ENCODE measurements at regions not wholly inside any gene's neighbourhood (a gene's known extent, or its start where the extent isn't known, plus 50 kb on each side); places are given as distances from the start of the nearest gene placed in this dataset.

DNA sequence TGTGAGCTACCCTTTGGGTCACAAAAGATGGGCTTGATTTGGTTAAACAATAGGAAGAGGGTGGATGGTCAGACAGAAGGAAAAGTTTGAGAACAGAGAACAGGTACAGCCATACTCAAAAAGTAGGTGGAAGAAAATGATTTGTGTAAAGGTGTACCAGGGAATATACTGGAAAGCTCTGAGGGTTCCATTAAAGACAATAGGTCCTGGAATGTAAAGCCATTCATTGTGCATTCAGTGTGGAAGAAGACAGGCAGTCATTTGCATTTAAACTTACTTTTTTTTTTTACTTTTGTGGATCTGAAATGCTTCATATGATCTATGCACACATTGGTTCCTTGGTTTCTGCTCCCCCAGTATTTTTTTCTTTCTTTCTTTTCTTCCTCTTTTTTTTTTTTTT lies 581.4 kb upstream of the PIK3C3 start:
- no peak for FAIRE-seq
- DNase-seq (ENCODE audit: low spot score): no peak

DNA sequence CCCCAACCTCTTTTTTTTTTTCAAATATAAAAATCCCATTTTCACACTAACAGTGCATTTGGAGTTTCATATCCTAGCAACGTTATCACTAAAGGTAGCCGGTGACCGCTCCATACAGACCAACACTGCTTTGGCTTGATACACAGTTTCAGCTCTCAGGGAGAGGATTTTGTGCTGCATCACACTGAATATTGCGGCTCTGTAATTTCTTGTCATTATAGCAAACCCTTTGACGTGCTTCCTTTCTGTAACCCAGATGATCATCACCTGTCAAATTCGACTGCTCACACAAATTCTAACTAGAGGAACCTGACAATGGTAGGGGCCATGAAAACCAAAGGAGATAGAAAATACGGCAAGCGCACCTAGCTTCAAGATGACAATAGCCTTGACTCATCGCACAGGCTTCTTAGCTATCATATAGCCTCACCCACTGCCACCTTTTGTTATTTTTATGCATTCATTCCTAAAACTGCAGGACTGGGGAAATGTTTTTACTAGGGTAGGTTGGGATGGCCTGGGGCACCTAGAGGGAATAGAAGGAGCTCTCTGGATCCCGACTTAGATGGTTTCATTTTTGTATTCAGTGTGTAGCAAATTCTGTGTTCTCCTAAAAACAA lies 582.9 kb upstream of the PIK3C3 start:
- FAIRE-seq (no peak), DNase-seq (ENCODE audit: low spot score) (peak; percentile 6)

DNA sequence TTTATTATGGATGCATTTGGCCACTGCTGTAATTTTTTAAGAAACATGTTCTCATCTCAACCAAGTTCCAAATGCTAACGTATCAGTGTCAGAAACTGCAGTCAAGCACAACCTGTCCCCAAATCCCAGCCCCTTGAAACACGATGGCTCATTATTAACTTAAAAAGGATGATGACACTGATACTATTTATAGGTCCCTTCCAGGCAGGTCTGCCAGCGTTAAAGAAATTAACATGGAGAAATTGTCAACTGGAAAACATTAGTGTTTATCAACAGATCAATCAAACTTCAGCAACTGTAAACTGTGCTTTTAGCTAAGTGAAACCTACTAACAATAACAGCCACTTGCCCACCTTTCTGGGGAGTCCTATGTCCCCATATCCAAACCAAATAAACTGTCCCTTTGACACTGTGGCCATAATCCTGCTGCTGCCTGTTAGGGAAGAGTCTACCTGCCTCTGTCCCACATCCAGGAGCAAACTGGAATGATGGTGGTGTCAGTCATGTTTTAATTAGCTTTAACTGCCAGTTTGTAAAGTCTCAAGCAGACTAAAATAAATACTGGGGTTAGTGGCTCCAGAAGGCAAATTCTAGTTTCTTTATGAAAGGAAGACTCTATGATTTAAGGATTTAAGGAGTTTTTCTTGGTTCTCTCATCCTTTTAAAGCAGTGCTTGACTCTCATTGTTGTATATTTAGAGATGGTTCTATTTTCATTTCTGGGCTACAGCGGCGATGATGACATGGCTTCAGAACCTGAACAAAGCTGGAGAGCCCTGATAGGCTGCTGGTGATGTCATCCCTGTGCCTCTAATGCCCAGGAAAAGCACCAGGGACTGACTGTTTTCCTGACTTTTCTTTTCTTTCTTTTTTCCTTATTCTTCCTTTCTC lies 583.6 kb upstream of the PIK3C3 start:
- FAIRE-seq (no peak), DNase-seq (ENCODE audit: low spot score) (peak; percentile 44)

DNA sequence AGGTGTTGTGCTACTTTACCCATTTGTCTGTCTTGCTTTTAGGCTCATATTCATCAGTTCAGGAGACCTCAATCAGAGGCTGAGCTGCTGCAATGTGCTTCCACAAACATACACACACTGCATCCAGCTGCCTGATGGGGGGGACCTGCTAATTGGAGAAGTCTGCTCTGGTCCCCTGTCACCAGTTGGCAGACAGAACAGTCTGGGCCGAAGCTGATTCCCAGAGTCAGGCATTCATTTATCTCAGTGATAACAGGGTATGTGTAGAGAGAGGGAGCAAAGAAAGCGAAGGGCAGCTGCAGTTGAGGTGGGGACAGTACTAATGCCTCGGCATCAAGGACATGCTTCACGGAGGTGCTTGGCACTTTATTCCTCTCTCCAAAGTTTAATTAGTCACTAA lies 584.3 kb upstream of the PIK3C3 start:
- no peak for FAIRE-seq
- DNase-seq (ENCODE audit: low spot score): no peak

DNA sequence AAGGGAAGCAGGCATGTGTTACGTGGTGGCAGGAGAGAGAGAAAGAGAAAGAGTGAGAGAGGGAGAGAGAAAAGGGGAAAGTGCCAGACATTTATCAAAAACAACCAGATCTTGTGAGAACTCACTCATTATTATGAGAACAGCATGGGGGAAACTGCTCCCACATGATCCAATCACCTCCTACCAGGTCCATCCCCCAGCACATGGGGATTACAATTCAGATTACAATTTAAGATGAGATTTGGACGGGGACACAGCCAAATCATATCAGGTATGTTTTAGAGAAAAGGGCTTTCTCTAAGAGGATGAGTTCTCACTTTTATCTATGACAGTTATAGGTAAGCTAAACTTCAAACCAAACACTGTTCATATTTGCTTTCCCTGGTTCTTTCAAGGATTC lies 597.3 kb upstream of the PIK3C3 start:
- DNase-seq (ENCODE audit: low spot score): no peak
- no peak for FAIRE-seq

DNA sequence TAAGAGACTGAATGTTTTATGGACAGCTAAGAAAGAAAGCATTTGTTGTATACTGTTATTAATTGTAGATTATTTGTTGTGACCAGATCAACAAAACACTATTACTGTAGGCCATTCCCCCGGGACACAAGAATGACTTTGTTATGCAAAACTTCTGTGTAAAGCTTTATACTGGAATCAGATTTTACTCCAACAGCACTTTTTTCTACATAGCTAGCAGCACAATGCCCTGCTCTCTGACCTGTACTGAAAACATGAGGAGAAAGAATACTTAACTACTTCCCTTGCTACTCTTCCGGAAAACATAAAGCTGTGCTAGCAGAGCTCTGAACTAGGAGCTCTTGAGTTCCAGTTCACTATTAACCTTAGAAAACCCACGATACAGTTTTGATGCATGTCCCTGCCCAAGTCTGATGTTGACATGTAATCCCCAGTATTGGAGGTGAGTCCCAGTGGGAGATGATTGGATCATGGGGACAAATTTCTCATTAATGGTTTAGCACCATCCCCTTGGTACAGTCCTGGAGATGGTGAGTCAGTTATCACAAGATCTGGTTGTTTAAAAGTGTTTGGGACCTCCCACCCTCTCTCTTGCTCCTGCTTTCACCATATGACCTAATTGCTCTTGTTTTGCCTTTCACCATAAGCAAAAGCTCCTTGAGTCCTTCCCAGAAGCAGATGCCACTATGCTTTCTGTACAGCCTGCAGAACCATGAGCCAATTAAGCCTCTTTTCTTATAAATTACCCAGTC lies 601.1 kb upstream of the PIK3C3 start:
- DNase-seq (ENCODE audit: low spot score) (no peak), FAIRE-seq (no peak)

DNA sequence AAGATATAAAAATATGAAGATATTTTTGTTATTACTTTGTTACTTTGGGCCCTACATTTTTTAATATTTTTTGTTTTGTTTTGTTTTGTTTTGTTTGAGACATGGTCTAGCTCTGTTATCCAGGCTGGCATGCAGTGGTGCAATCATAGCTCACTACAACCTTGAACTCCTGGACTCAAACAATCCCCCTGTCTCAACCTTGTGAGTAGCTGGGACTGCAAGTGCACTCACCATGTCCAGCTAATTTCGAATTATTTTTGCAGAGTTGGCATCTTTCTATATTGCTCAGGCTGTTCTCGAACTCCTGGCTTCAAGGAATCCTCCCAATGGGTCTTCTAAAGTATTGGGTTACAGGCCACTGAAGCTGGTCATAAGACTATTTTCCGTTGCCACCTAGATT lies 603.6 kb upstream of the PIK3C3 start:
- no peak for FAIRE-seq
- no peak for DNase-seq (ENCODE audit: low spot score)

DNA sequence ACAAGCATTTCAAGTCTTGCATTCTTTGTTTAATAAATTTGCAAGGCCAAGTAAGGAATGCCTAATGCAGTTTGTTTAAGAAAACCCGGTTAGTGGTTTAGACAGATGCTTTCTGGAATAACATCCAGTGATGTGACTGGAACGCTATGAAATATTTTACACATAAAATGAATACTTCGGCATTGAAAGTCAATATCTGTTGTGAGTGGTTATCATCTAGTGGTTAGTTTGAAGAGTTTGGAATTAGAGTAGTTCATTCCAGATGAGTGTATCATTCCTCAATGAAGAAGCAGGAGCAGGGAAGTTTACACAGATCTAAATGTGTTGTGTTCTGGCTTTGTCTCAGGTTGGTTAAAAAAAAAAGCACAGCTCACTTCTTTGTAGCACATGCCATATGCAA lies 608.0 kb upstream of the PIK3C3 start:
- no peak for FAIRE-seq
- DNase-seq (ENCODE audit: low spot score): peak; percentile 20

DNA sequence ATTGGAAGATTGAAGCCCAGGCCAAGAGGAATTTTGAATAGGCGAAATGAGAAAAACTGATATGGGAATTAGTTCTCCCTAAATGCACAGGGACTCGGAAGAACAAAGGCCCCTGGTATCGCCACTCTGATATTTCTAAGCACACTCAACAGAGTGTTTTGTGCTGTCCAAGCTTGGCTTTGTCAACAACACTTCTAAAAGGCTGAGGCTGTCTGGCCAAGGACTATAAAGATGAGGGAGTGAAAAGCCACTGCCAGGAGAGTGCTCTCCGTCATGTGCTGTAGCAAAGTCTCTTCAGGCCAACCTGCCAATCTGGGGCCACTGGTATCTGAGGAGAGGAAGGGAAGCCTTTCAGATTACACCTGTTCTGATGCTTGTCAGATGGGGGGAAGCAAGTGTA lies 611.2 kb upstream of the PIK3C3 start:
- FAIRE-seq: no peak
- DNase-seq (ENCODE audit: low spot score): no peak

DNA sequence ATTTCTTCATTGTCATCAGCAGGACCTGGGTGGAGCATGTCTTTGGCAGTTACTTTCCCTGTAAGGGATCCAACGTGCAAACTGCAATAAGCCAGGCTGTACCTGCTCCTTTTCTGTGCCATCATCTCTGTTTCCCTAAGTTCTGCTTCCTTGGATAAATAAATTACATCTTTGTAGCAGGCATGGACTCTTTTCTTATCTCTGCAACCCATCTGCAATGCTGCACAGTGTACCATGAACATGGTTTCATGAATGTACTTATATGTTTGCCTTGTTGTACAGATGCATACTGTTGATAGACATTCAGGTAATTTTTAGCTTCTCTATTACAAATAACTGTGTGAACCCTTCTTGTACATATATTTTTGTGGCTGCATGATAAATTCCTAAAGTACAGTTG lies 616.7 kb upstream of the PIK3C3 start:
- FAIRE-seq: no peak

DNA sequence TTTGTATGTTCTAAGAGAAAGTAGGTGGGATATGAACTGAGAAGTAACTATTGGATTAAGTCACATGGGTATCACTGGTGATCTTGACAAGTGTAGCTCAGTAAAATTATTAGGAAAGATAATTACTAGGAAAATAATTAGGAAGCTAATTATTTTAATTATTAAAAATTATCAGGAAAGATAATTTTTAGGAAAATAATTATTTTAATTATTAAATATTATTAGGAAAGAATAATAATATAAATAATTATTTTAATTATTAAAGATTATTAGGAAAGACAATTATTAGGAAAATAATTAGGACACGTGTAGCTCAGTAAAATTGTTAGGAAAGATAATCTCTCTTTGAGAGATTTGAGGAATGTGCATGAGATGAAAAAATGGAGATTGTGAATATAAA lies 623.4 kb upstream of the PIK3C3 start:
- DNase-seq (ENCODE audit: low spot score) (no peak), FAIRE-seq (no peak)

More for the DNA sequence above, 616.7 kb upstream of the PIK3C3 start:
- no peak for DNase-seq (ENCODE audit: low spot score)

DNA sequence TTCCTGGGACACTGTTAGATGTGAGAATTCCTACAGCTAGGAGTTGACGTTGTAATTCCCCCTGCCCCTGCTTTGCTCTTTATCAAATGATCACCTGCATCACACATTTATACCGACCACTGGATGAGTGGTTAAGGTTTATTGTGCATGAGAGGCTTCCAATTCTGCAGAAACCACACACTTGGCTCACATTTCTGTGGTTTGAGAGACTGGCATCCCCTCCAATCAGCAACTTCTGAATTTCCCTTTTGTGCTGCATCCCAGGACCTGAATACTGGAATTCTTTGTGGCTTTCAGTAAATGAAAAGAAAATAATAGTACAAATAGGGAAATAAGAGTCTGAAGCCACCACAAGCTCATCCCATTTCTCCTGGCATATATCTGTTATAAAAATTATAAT lies 628.7 kb upstream of the PIK3C3 start:
- no peak for FAIRE-seq
- peak; percentile 60 for DNase-seq (ENCODE audit: low spot score)

DNA sequence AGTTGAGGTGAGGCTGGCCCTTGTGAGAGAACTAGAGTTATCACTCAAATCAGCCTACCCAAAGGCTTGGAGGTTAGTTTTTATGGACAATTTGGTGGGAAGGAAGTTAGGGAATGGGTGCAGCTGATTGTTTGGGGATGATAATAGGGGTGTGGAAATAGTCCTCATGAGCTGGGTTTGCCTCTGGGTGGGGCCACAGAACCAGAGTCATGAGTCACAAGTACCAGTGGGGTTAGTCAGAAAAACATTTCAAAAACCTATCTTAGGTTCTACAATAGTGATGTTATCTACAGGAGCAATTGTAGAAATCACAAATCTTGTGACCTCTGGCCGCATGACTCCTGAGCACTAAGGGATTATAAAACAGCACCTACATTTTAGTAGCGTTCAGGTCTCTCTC lies 630.1 kb upstream of the PIK3C3 start:
- FAIRE-seq: no peak
- peak; percentile 14 for DNase-seq (ENCODE audit: low spot score)

DNA sequence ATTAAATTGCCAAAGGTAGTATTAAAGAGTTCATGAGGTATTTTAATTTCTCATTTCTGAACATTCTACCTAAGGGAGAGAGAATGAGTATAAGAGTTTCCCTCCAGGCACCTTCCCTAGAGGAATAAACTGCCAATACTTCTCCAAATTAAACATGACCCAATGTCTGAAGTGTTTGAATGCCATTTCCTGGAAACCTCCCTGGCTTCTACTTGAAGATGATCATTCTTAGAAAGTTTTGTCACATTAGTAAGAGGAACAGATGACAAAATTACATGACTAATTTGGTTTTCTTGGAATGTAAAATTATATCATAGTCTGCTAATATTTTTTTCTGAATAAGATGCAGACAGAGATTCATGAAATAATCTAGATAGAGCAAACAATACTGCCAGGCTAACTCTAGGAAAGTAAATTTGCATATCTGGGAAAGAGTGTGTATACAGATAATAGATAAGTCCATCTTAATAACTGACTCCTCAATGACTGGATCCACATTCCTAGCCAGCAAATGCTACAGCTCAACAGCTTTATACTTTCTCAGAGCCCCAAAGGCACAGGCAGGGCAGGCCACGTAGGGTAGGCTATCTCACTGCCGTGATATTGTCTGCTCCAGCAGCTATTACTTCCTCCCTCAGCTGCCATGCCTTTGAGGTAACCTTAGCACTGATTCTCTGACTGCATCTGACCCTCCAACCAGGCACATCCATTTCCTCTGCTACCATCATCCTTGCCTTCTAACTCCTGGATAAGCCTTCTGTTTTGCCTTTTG lies 630.8 kb upstream of the PIK3C3 start:
- FAIRE-seq (no peak), DNase-seq (ENCODE audit: low spot score) (no peak)

DNA sequence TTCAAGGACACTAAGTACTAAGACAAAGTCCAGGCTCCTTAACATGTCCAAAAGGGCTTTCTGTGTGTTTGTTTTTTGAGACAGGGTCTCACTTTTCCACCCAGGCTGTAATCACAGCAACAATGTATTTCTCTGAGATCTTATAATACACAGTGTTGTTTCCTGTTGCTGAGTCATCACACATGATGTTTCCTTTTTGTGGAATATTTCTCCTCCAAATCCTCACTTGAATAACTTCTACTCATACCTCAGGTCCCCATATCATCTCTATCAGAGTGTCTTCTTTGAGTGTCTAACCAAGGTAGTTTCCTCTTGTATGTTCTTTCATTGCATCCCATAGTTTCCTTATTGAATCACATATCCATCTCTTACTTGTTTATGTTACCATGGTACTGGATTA lies 632.0 kb upstream of the PIK3C3 start:
- DNase-seq (ENCODE audit: low spot score): no peak
- FAIRE-seq: no peak

DNA sequence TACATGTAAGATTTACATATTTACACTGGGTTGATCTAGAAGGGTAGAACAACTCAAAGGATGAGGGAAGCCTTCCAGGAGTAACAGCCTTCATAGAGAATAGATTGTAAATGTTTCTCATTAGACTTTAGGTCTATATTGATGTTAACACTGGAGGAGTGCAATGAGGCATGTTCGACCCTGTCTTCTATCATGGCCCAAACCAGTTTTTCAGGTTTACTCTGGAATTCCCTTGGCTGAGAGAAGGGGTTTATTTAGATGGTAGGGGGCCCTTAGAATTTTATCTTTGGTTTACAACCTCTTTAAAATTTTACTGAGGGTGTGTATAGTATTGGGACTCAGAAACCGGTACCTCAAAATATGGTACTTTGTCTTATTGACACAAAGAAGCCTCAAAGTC lies 634.9 kb upstream of the PIK3C3 start:
- no peak for FAIRE-seq
- no peak for DNase-seq (ENCODE audit: low spot score)

DNA sequence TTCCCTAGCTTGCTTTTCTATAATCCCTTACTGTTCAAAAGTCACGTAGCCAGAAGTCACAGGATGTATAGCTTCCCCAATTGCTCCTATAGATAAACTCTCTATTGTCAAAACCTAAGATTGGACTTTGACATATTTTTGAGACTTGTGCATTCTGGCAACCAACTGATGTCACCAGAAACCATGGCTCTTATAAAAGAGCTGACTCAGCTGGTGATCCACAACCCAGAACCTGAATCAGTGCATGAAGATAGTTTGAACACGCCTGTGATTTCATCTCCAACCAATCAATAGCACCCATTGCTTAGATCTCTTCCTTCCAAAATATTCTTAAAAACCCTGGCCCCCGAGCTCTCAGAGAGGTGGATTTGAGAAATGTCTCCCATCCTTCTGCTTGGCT lies 639.9 kb upstream of the PIK3C3 start:
- no peak for DNase-seq (ENCODE audit: low spot score)
- no peak for FAIRE-seq

DNA sequence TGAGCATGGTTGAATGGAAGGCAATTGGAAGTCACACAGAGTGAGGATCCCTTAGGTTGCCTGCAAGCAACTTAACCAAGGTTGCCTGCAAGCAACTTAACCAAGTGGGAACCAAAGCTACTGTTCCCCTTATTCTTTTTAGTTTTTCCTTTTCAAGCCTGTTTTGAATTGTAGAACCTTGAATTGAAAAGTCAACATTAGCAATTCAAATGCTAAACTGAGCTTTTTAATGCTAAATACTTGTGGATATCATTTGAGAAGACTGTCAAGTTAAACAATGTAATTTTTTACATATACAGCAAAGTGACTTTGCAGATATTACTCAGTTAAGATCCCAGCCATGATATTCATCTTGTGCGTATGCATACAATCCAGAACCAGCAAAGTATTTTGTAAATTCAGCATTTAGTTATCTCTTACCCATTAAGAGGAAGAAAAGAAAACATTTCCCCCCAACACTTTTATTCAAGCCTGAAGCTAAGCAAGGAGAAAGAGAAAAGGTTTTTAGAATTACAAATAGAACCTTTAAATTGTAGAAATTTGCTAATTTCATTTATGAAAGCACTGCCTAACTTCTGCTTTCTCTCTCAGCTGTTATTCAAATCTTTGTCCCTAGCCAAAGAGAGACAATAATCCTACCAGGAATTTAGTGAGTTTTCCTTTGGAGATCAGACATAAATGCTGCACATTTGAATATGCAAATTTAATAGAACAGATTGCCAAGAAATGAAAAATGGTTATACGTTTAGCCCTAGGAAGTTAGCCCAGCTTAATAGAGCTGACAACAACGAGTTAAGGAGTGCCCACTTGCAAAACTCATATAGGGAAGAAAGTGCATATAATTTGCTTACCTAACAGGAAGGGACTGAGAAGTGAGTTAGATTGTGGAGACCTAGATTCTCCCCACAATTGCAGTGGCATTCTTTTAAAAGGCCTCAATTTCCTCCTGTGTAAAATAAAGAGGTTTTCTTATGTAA lies 643.2 kb upstream of the PIK3C3 start:
- no peak for DNase-seq (ENCODE audit: low spot score)
- FAIRE-seq: no peak

DNA sequence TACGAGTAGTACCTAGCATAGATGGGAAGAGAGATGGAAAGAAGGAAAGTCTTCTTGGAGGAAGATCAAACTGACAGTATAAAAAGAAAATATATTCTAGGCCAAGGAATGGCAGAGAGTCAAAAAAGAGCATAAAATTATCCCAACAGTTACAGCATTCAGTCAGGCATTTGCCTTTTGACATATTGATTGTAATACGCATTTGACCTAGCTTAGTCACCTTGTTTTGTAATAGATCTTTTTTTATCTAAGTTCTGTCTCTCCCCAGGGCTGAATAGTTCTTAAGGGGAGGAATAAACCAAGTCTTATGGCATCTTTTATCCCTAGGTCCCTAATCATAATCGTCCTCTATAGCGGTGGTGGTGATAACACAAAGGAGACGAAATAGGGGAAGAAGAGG lies 657.3 kb upstream of the PIK3C3 start:
- FAIRE-seq (no peak), DNase-seq (ENCODE audit: low spot score) (no peak)

DNA sequence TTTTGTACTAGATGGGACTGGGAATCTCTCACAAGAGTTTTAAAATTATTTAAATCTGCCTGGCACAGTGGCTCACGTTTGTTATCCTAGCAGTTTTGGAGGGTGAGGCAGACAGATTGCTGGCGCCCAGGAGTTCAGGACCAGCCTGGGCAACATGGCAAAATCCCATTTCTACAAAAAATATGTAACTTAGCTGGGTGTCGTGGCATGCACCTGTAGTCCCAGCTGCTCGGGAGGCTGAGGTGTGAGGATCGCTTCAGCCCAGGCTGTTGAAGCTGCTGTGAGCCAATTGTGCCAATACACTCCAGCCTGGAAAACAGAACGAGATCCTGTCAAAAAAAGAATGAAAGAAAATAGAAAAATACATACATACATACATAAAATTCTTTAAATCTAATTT lies 685.7 kb upstream of the PIK3C3 start:
- FAIRE-seq: no peak

More for the DNA sequence above, 685.7 kb upstream of the PIK3C3 start:
- no peak for DNase-seq (ENCODE audit: low spot score)
